ENCODE measurements at regions not wholly inside any gene's neighbourhood (a gene's known extent, or its start where the extent isn't known, plus 50 kb on each side); places are given as distances from the start of the nearest gene placed in this dataset.

DNA sequence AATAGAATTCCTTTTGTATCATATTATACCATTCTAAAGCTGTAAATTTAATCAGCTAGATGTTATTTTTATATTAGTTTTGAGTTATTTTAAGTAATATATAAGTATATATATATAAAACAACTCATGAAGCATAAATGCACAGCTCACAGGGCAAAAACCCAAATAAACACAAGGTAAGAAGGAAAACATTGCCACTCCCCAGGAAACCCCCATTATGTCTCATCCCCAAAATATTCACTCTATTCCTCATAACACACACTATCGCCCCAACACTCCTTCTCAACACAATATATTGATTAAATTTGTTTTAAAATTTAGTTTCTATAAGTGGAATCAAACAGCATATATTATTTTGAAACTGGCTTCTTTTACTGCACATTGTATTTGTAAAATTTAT is 98.6 kb upstream of the FAM83B start:
- no peaks in the 10 kb centered on the region for H3K4me1 ChIP-seq
- H3K9me3 ChIP-seq, result peaks cover 4% of the 10 kb centered on the region
- intact Hi-C loops (cut with DNase I), result no loop called here
- H3K27me3 ChIP-seq, result no peaks in the 10 kb centered on the region
- no peak overlapping the region for H3K27ac ChIP-seq
- H3K4me3 ChIP-seq, result no peak overlapping the region
- TF ChIP-seq POLR2A (IDR thresholded peaks at IDR 0.05), result no peak
- no peak for TF ChIP-seq POLR2AphosphoS5 (IDR thresholded peaks at IDR 0.05; ENCODE audit: insufficient read depth in 1 of 2, low read depth in 1 of 2)
- TF ChIP-seq, protein P1, sequence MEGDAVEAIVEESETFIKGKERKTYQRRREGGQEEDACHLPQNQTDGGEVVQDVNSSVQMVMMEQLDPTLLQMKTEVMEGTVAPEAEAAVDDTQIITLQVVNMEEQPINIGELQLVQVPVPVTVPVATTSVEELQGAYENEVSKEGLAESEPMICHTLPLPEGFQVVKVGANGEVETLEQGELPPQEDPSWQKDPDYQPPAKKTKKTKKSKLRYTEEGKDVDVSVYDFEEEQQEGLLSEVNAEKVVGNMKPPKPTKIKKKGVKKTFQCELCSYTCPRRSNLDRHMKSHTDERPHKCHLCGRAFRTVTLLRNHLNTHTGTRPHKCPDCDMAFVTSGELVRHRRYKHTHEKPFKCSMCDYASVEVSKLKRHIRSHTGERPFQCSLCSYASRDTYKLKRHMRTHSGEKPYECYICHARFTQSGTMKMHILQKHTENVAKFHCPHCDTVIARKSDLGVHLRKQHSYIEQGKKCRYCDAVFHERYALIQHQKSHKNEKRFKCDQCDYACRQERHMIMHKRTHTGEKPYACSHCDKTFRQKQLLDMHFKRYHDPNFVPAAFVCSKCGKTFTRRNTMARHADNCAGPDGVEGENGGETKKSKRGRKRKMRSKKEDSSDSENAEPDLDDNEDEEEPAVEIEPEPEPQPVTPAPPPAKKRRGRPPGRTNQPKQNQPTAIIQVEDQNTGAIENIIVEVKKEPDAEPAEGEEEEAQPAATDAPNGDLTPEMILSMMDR (IDR thresholded peaks at IDR 0.05), result no peak
- H3K36me3 ChIP-seq, result no peaks in the 10 kb centered on the region
- DNase-seq (ENCODE audit: extremely low spot score in 2 of 2), result no peak

DNA sequence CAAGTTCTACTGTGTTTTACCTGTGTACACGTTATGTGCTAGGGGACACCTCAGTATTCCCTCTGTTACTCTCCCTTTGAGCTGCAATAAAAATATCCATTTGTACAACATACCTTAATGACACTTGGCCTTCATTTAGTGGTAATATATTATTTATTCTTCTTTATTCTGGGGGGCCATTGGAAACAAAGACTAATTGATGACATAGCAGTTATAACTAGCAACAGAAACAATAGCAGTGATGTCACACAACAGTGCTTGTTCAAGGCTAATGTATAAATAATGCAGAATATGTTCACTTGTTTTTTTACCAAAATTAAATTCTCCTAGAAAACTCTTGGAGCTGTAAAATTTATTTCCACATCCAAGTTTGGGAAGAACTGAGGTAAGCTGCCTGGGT is 92.2 kb upstream of the FAM83B start:
- H3K27ac ChIP-seq, result no peak overlapping the region
- H3K4me1 ChIP-seq, result no peaks in the 10 kb centered on the region
- H3K27me3 ChIP-seq, result no peaks in the 10 kb centered on the region
- TF ChIP-seq POLR2A (IDR thresholded peaks at IDR 0.05) (no peak), POLR2AphosphoS5 (IDR thresholded peaks at IDR 0.05; ENCODE audit: insufficient read depth in 1 of 2, low read depth in 1 of 2) (no peak)
- TF ChIP-seq, protein P1 (IDR thresholded peaks at IDR 0.05), result no peak
- H3K36me3 ChIP-seq, result no peaks in the 10 kb centered on the region
- intact Hi-C loops (cut with DNase I), result no loop called here
- no peak overlapping the region for H3K4me3 ChIP-seq
- DNase-seq (ENCODE audit: extremely low spot score in 2 of 2), result no peak
- no peaks in the 10 kb centered on the region for H3K9me3 ChIP-seq

- intact Hi-C loops (cut with DNase I), result no loop called here
- H3K27ac ChIP-seq, result no peak overlapping the region
- no peaks in the 10 kb centered on the region for H3K27me3 ChIP-seq
- DNase-seq (ENCODE audit: extremely low spot score in 2 of 2), result no peak
- H3K4me3 ChIP-seq, result no peak overlapping the region
- H3K36me3 ChIP-seq, result no peaks in the 10 kb centered on the region
- TF ChIP-seq POLR2A (IDR thresholded peaks at IDR 0.05) (no peak), POLR2AphosphoS5 (IDR thresholded peaks at IDR 0.05; ENCODE audit: insufficient read depth in 1 of 2, low read depth in 1 of 2) (no peak)
- TF ChIP-seq, protein P1 (IDR thresholded peaks at IDR 0.05), result no peak
- no peaks in the 10 kb centered on the region for H3K4me1 ChIP-seq
- H3K9me3 ChIP-seq, result no peaks in the 10 kb centered on the region
Observed at GRCh38 chr6:54758340-54758739, 88.2 kb upstream of the FAM83B start.

DNA sequence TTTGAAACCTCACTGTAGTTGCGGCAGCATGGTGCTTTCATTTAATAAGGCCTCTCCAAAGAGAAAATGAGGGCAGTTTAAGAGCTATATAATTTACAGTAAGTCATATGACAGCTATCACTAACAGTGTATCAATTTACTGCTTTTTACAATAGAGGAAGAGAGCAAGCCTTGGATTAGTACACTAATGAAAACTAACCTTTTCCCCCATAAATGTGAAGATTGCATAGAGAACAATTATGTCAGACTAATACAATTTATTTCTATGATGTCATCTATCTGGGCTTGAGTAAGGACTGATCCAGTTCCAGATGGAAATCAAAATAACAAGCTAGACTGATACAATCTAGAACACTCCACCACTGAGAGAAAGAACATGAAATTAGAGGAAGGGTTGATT is 78.1 kb upstream of the FAM83B start:
- intact Hi-C loops (cut with DNase I), result no loop called here
- H3K4me3 ChIP-seq, result no peak overlapping the region
- TF ChIP-seq, protein P1 (IDR thresholded peaks at IDR 0.05), result no peak
- TF ChIP-seq POLR2AphosphoS5 (IDR thresholded peaks at IDR 0.05; ENCODE audit: insufficient read depth in 1 of 2, low read depth in 1 of 2), result no peak
- no peak for TF ChIP-seq POLR2A (IDR thresholded peaks at IDR 0.05)
- no peaks in the 10 kb centered on the region for H3K4me1 ChIP-seq
- H3K36me3 ChIP-seq, result no peaks in the 10 kb centered on the region
- no peaks in the 10 kb centered on the region for H3K9me3 ChIP-seq
- no peak for DNase-seq (ENCODE audit: extremely low spot score in 2 of 2)
- no peak overlapping the region for H3K27ac ChIP-seq
- H3K27me3 ChIP-seq, result no peaks in the 10 kb centered on the region

- Histone ChIP-seq H3K4me3 (no peak overlapping the region), H3K36me3 (no peaks in the 10 kb centered on the region), H3K4me1 (no peaks in the 10 kb centered on the region), H3K27ac (no peak overlapping the region), H3K27me3 (no peaks in the 10 kb centered on the region), H3K9me3 (no peaks in the 10 kb centered on the region)
- TF ChIP-seq, protein P1 (IDR thresholded peaks at IDR 0.05), result no peak
- no peak for TF ChIP-seq POLR2AphosphoS5 (IDR thresholded peaks at IDR 0.05; ENCODE audit: insufficient read depth in 1 of 2, low read depth in 1 of 2)
- no peak for TF ChIP-seq POLR2A (IDR thresholded peaks at IDR 0.05)
- no peak for DNase-seq (ENCODE audit: extremely low spot score in 2 of 2)
- intact Hi-C loops (cut with DNase I), result no loop called here
Observed at GRCh38 chr6:54770328-54770727, 76.2 kb upstream of the FAM83B start.

Measured in vagina (tissue), 2 donors.